Psoas muscle (tissue), 7 donors: ENCODE measurements at regions not wholly inside any gene's neighbourhood (a gene's known extent, or its start where the extent isn't known, plus 50 kb on each side); places are given as distances from the start of the nearest gene placed in this dataset.

Experiments used
- ATAC-seq, 4 donors: fragments of 200-7000 bp; cut with Tn5 transposase; one replicate each; pipeline ENCODE4 v1.9.1; 2020; ENCODE audit warnings: moderate library complexity in 3 of 4, mild to moderate bottlenecking in 2 of 4
- DNase-seq, 2 donors: peaks; one replicate each; pipeline ENCODE4 v3.0.0-alpha.2; 2020
- H3K27ac ChIP-seq: fragments of 200-600 bp; one replicate; pipeline ENCODE4 v1.8.0; 2022
- H3K27me3 ChIP-seq, 3 donors: fragments of 200-600 bp in 1 of 3; one replicate each; pipeline versions ENCODE4 v1.6.1 to v1.8.0; 2013 to 2022; ENCODE audit warnings: low read length in 2 of 3, mild to moderate bottlenecking in 2 of 3, moderate library complexity in 1 of 3; ENCODE audit not compliant: insufficient read depth in 3 of 3
- H3K36me3 ChIP-seq, 2 donors: fragments of 200-600 bp in 1 of 2; one replicate each; pipeline versions ENCODE4 v1.6.1 to v1.8.0; 2013 to 2022; ENCODE audit warnings: low read depth in 1 of 2, mild to moderate bottlenecking in 1 of 2, moderate library complexity in 1 of 2; ENCODE audit not compliant: insufficient read depth in 1 of 2
- H3K4me1 ChIP-seq: fragments of 200-600 bp; one replicate; pipeline ENCODE4 v1.8.0; 2022
- H3K4me3 ChIP-seq: fragments of 200-600 bp; one replicate; pipeline ENCODE4 v1.8.0; 2022; ENCODE audit warnings: mild to moderate bottlenecking
- H3K9me3 ChIP-seq: fragments of 200-600 bp; one replicate; pipeline ENCODE4 v1.8.0; 2022
- WGBS, 3 donors: extraction: QIAGEN DNeasy Blood & Tissue Kit; methylation state at CpG; one replicate each; pipeline versions ENCODE4 v1.1.6 to v1.1.7; 2013; 5-methylcytosine and 5-hydroxymethylcytosine counted together
- intact Hi-C, 2 donors: fragments of 100-400 bp; cut with DNase I; formaldehyde crosslinking; loops; one replicate each; pipeline versions ENCODE4 v1.11.0 to v1.14.2; 2022
- TF ChIP-seq, protein P1 (sequence below): fragments of 200-600 bp; IDR thresholded peaks from one replicate; pipeline ENCODE4 v1.8.0; 2022; ENCODE audit warnings: antibody characterized with exemption
- donor health status: healthy with polysubstance abuse.
- donor health status: DM: no; HTN: no; CAD: no; lungs with moderate emphysema.
- donor health status: Bipolar disorder and iron deficiency.
- donor health status: healthy.
- donor health status: DM: yes; HTN: yes; CAD: no.
- donor health status: DM: no; HTN: no; CAD: no.
- donor health status: DM: yes; HTN: yes; CAD: no.

GRCh38 chr1:63199706-63200335 lies 122.5 kb upstream of the FOXD3 start:
- Histone ChIP-seq H3K9me3 (no peaks in the 10 kb centered on the region), H3K4me1 (no peaks in the 10 kb centered on the region), H3K27ac (no peak overlapping the region), H3K4me3 (no peak overlapping the region), H3K27me3 (no peaks in the 10 kb centered on the region), H3K36me3 (no peaks in the 10 kb centered on the region)
- intact Hi-C loops: no loop called here
- DNase-seq: no peak
- ATAC-seq: no peak
- TF ChIP-seq, protein P1, sequence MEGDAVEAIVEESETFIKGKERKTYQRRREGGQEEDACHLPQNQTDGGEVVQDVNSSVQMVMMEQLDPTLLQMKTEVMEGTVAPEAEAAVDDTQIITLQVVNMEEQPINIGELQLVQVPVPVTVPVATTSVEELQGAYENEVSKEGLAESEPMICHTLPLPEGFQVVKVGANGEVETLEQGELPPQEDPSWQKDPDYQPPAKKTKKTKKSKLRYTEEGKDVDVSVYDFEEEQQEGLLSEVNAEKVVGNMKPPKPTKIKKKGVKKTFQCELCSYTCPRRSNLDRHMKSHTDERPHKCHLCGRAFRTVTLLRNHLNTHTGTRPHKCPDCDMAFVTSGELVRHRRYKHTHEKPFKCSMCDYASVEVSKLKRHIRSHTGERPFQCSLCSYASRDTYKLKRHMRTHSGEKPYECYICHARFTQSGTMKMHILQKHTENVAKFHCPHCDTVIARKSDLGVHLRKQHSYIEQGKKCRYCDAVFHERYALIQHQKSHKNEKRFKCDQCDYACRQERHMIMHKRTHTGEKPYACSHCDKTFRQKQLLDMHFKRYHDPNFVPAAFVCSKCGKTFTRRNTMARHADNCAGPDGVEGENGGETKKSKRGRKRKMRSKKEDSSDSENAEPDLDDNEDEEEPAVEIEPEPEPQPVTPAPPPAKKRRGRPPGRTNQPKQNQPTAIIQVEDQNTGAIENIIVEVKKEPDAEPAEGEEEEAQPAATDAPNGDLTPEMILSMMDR: no peak
- 50 to 60% (median 58%) methylated on average over 7 of the region's 7 CpGs for WGBS, 3 donors

- Histone ChIP-seq H3K27ac (no peak overlapping the region), H3K9me3 (no peaks in the 10 kb centered on the region), H3K4me3 (no peak overlapping the region), H3K4me1 (no peaks in the 10 kb centered on the region), H3K27me3 (no peaks in the 10 kb centered on the region), H3K36me3 (no peaks in the 10 kb centered on the region)
- no peak for DNase-seq
- WGBS, 3 donors: 43 to 64% (median 55%) methylated on average over 3 of the region's 3 CpGs
- intact Hi-C loops: no loop called here
- TF ChIP-seq, protein P1: no peak
- no peak for ATAC-seq
Observed at GRCh38 chr1:63200676-63201075, 121.7 kb upstream of the FOXD3 start.

- no peaks in the 10 kb centered on the region for H3K27me3 ChIP-seq
- WGBS, 3 donors: 83 to 92% (median 90%) methylated on average over 2 of the region's 2 CpGs
- H3K4me1 ChIP-seq: no peaks in the 10 kb centered on the region
- H3K9me3 ChIP-seq: no peaks in the 10 kb centered on the region
- ATAC-seq (no peak), DNase-seq (no peak)
- no peak overlapping the region for H3K27ac ChIP-seq
- no peak overlapping the region for H3K4me3 ChIP-seq
- TF ChIP-seq, protein P1: no peak
- intact Hi-C loops: no loop called here
- no peaks in the 10 kb centered on the region for H3K36me3 ChIP-seq
Observed at GRCh38 chr1:63203641-63204040, 118.7 kb upstream of the FOXD3 start.

GRCh38 chr1:63205776-63206175 lies 116.6 kb upstream of the FOXD3 start:
- TF ChIP-seq, protein P1: no peak
- DNase-seq (no peak), ATAC-seq (no peak)
- Histone ChIP-seq H3K9me3 (no peaks in the 10 kb centered on the region), H3K36me3 (no peaks in the 10 kb centered on the region), H3K4me1 (no peaks in the 10 kb centered on the region), H3K4me3 (no peak overlapping the region), H3K27ac (no peak overlapping the region), H3K27me3 (no peaks in the 10 kb centered on the region)
- 93 to 97% (median 96%) methylated on average over 3 of the region's 3 CpGs for WGBS, 3 donors
- intact Hi-C loops: no loop called here

- peaks cover 5% of the 10 kb centered on the region for H3K9me3 ChIP-seq
- H3K27me3 ChIP-seq: no peaks in the 10 kb centered on the region
- TF ChIP-seq, protein P1: no peak
- H3K4me1 ChIP-seq: no peaks in the 10 kb centered on the region
- intact Hi-C loops: no loop called here
- H3K36me3 ChIP-seq: no peaks in the 10 kb centered on the region
- no peak overlapping the region for H3K27ac ChIP-seq
- 95 to 97% (median 96%) methylated on average over 2 of the region's 2 CpGs for WGBS, 3 donors
- no peak for ATAC-seq
- DNase-seq: no peak
- H3K4me3 ChIP-seq: no peak overlapping the region
Observed at GRCh38 chr1:63214553-63214952, 107.8 kb upstream of the FOXD3 start.
